Renal cortex interstitium (tissue), 11 donors: ENCODE measurements at regions not wholly inside any gene's neighbourhood (a gene's known extent, or its start where the extent isn't known, plus 50 kb on each side); places are given as distances from the start of the nearest gene placed in this dataset.

Experiments
- DNase-seq, 11 donors: peaks; one replicate each; pipeline ENCODE4 v3.0.0-alpha.2; 2013; ENCODE audit warnings: low read depth in 9 of 11, low spot score in 4 of 11; ENCODE audit errors: extremely low read depth in 1 of 11

GRCh38 chr9:105828171-105828570 is 133.8 kb downstream of the TMEM38B start:
- no peak for DNase-seq

GRCh38 chr9:105828596-105829213 is 134.4 kb downstream of the TMEM38B start:
- no peak for DNase-seq

DNA sequence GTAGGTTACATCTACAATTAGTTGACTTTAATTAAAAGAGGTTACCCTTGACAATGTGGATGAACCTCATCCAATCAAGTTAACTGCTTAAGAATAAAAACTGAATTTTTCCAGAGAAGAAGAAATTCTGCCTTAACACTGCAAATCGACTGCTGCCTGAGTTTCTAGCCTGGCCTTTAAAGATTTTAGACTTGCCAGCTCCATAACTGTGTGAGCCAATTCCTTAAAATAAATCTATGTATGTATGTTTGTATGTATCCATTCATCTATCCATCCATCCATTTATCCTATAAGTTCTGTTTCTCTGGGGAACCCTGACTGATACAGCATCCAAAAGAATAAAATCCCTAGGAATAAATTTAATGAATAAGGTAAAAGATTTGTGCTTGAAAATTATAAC is 136.1 kb downstream of the TMEM38B start:
- no peak for DNase-seq

DNA sequence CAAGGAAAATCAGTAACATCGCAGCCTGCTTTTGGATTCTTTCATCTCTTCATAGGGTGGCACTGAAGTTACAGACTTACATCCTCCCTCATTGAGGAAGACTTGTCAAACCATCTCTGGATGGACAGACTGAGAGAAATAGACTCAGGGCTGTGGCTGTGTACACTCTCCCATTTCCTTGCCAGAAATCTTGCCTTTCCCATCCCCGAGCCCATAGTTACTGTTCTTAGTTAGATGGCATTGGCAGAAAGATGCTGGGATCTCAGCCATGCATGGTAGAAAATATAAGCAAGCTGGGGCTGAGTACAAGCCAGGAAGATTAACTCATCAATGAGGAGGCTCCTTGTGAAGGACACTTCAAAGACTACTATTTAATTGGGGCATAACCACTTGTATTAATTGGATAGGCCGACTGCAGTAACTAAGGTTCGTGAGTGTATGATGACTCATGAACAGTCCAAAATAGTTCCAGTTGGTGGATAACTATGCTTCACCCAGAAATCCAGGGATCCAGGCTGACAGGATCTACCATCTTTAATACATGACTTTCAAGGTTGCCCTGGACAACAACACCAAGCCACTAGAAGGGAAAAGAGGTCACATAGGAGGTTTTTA is 137.9 kb downstream of the TMEM38B start:
- no peak for DNase-seq

GRCh38 chr9:105833271-105833975 is 139.1 kb downstream of the TMEM38B start:
- no peak for DNase-seq

- DNase-seq = no peak
Observed at GRCh38 chr9:105834404-105834803, 140.1 kb downstream of the TMEM38B start.

DNA sequence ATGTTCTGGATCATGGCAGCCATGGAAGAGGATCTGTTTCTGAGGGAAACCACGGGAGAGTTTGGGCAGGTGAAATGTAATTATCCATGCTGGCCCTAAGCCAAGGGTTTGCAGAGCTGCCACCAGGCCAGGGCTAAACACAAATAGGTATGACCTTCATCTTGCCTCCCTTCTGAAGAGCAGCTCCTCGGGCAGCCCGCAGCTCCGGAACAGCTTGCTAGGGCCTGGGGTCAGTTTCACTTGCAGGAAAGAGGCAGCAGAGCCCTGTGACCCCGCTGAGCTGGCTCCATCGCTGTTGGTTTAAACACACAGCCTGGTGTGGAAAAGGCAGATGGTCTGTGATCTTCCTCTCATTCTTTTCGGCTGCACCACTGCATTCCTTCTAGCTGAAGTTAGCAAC is 141.4 kb downstream of the TMEM38B start:
- DNase-seq = no peak

DNA sequence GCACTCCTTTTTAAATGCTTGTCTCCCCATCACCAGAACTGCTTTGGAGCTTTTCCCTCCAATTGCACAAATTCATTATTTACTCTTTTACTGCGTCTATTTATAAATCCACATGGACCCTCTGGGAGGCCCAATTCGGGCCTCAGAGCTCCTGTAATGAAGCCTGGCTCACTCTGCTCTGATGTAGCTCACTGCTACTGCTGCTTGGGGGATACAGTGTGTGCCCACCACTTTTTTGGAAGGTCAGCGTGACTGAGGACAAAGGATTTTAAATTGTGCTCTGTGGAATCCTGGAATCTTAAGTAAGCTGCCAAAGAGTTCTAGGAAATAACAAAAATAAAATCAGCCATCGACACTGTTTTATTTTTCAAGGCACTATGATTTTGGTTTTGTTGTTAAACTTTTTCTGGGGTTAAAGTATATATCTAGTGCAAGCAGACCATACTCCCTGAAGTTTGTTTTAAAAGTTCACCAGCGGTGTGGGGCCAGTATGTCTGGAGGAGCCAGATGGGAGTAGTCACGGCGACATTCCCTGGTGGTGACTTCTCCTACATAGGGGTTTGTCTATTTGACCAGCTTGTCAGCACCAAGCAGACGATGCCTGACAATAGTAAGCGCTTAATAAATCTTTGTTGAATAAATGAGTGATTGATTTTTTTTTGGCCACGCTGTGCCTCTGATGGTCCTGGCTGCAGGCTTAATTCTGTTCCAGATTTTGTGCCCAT is 142.8 kb downstream of the TMEM38B start:
- DNase-seq = no peak

DNA sequence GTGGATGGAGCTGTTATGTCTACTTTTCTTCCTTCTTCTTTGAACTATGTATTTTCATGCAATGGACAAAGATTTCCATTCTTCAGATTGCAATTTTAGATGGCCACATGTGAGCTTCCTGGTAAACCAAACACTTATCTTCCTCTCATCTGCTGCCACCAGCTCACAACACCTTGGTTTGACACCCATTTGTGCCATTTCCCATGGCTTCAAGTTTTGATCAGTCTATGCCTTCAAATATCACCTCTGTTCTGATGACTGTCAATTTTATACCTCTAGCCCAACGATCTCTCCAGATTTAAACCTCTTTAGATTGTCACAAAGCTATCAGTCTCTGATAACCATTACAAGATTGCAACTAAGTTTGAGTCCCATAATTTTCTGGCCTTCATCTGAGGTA is 147.2 kb downstream of the TMEM38B start:
- DNase-seq = no peak

GRCh38 chr9:105842023-105842644 is 147.8 kb downstream of the TMEM38B start:
- peak in 1 of 11 donors; percentile 31 for DNase-seq

GRCh38 chr9:105846825-105847224 is 152.5 kb downstream of the TMEM38B start:
- no peak for DNase-seq

- DNase-seq = no peak
Observed at GRCh38 chr9:105850852-105851500, 156.6 kb downstream of the TMEM38B start.

GRCh38 chr9:105854026-105854782 is 159.9 kb downstream of the TMEM38B start:
- DNase-seq = no peak

GRCh38 chr9:105854783-105855724 is 160.7 kb downstream of the TMEM38B start:
- DNase-seq = no peak

DNA sequence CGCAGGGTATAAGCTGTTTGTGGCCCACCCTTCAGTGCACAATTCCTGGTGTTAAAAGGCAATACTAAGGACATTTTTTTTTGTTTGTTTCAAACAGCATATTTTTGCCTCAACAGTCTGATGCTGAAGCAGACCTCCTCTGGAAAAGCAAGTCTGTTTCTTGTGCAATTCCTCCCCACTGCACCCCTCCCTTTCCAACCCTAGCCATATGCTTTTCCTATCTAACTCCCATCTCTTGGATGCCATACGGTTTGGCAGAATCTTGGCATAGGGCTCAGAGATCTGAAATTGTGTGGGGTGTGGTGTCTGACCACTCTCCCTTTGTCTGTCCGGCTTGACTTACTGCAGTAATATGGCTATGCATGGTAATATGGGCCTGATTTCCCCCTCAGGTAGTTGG is 161.6 kb downstream of the TMEM38B start:
- DNase-seq = no peak

GRCh38 chr9:105858006-105858690 is 163.8 kb downstream of the TMEM38B start:
- DNase-seq = no peak

GRCh38 chr9:105858877-105859276 is 164.5 kb downstream of the TMEM38B start:
- DNase-seq = no peak
